CD14-positive monocyte (primary cell): ENCODE measurements at regions not wholly inside any gene's neighbourhood (a gene's known extent, or its start where the extent isn't known, plus 50 kb on each side); places are given as distances from the start of the nearest gene placed in this dataset.

ENCODE experiments used
- DNase-seq, 3 donors: peaks; one replicate each; pipeline ENCODE4 v3.0.0-alpha.2; 2011 to 2022
- H2AFZ ChIP-seq: 2 replicates; pipeline ENCODE4 v1.6.0; 2012; ENCODE audit warnings: mild to moderate bottlenecking, low read depth, low read length, inconsistent platforms; ENCODE audit not compliant: insufficient read depth, poor library complexity, severe bottlenecking
- H3K27ac ChIP-seq, 2 donors: 1 replicate in 1 of 2; 2 replicates in 1 of 2; pipeline ENCODE4 v1.5.1; 2012 to 2013; ENCODE audit warnings: low read length in 2 of 2, control low read depth in 1 of 2, inconsistent platforms in 1 of 2, low read depth in 1 of 2, mild to moderate bottlenecking in 1 of 2
- H3K27me3 ChIP-seq, 2 donors: one replicate each; pipeline versions ENCODE4 v1.6.0 to v1.6.1; 2011 to 2013; ENCODE audit warnings: low read length in 2 of 2; ENCODE audit not compliant: control insufficient read depth in 2 of 2, insufficient read depth in 2 of 2
- H3K36me3 ChIP-seq, 2 donors: replicated peaks in 1 of 2; 1 replicate in 1 of 2; 2 replicates in 1 of 2; pipeline versions ENCODE4 v1.5.1 to v1.6.1; 2012 to 2013; ENCODE audit warnings: low read length in 2 of 2, control low read depth in 1 of 2, inconsistent platforms in 1 of 2, mild to moderate bottlenecking in 1 of 2; ENCODE audit not compliant: insufficient read depth in 2 of 2, control insufficient read depth in 1 of 2
- H3K4me1 ChIP-seq, 2 donors: 1 replicate in 1 of 2; 2 replicates in 1 of 2; pipeline versions ENCODE4 v1.5.1 to v1.6.1; 2012 to 2013; ENCODE audit warnings: low read length in 2 of 2, control low read depth in 1 of 2, inconsistent platforms in 1 of 2, mild to moderate bottlenecking in 1 of 2, moderate library complexity in 1 of 2; ENCODE audit not compliant: insufficient read depth in 2 of 2, control insufficient read depth in 1 of 2
- H3K4me2 ChIP-seq: replicated peaks from 2 replicates; pipeline ENCODE3; 2012; ENCODE audit warnings: low read length, moderate library complexity, mild to moderate bottlenecking; ENCODE audit not compliant: poor library complexity, severe bottlenecking; ENCODE audit errors: extremely low read depth
- H3K4me3 ChIP-seq, 3 experiments: fragments of 200-600 bp in 1 of 3; sonication (generic) in 1 of 3; replicated peaks in 1 of 3; 1 replicate in 2 of 3; 2 replicates in 1 of 3; pipeline ENCODE4 v1.5.1; 2011 to 2013; ENCODE audit warnings: low read length in 3 of 3, mild to moderate bottlenecking in 3 of 3, control low read depth in 2 of 3, low read depth in 2 of 3, inconsistent platforms in 1 of 3, moderate library complexity in 1 of 3
- H3K79me2 ChIP-seq: 2 replicates; pipeline ENCODE4 v1.6.0; 2012; ENCODE audit warnings: mild to moderate bottlenecking, control low read depth, inconsistent platforms, low read length, moderate library complexity; ENCODE audit not compliant: insufficient read depth
- H3K9ac ChIP-seq: 2 replicates; pipeline ENCODE4 v1.6.0; 2017; ENCODE audit warnings: low read length, mild to moderate bottlenecking; ENCODE audit not compliant: insufficient read depth, poor library complexity, severe bottlenecking
- H3K9me3 ChIP-seq, 2 donors: replicated peaks in 1 of 2; 1 replicate in 1 of 2; 2 replicates in 1 of 2; pipeline versions ENCODE4 v1.5.1 to v1.6.1; 2012 to 2013; ENCODE audit warnings: low read length in 2 of 2, control low read depth in 1 of 2; ENCODE audit not compliant: control insufficient read depth in 1 of 2, insufficient read depth in 1 of 2
- H4K20me1 ChIP-seq: 2 replicates; pipeline ENCODE4 v1.6.0; 2012; ENCODE audit warnings: mild to moderate bottlenecking, low read length, control low read depth, moderate library complexity; ENCODE audit not compliant: insufficient read depth
- H3K27ac Mint-ChIP-seq, 7 donors: one replicate each; pipeline ENCODE4 v1.8.0; 2020; ENCODE audit warnings: mild to moderate bottlenecking in 7 of 7, mixed read lengths in 7 of 7, moderate library complexity in 6 of 7, inconsistent platforms in 2 of 7
- H3K27me3 Mint-ChIP-seq, 3 donors: one replicate each; pipeline ENCODE4 v1.8.0; 2021 to 2022; ENCODE audit warnings: low read depth in 3 of 3, mild to moderate bottlenecking in 3 of 3, mixed read lengths in 3 of 3, moderate library complexity in 3 of 3, inconsistent platforms in 1 of 3
- H3K36me3 Mint-ChIP-seq, 2 donors: one replicate each; pipeline ENCODE4 v1.8.0; 2020; ENCODE audit warnings: mixed read lengths in 2 of 2, inconsistent platforms in 1 of 2, mild to moderate bottlenecking in 1 of 2
- H3K4me1 Mint-ChIP-seq: one replicate; pipeline ENCODE4 v1.8.0; 2020; ENCODE audit warnings: mild to moderate bottlenecking, mixed read lengths
- H3K4me3 Mint-ChIP-seq, 2 donors: one replicate each; pipeline ENCODE4 v1.8.0; 2020; ENCODE audit warnings: mild to moderate bottlenecking in 2 of 2, mixed read lengths in 2 of 2, moderate library complexity in 1 of 2
- H3K9me3 Mint-ChIP-seq, 7 donors: one replicate each; pipeline ENCODE4 v1.8.0; 2020 to 2022; ENCODE audit warnings: mixed read lengths in 7 of 7, mild to moderate bottlenecking in 6 of 7, moderate library complexity in 6 of 7, inconsistent platforms in 2 of 7
- WGBS: methylation state at CpG from one replicate; pipeline ENCODE4 v1.1.5; 2013; ENCODE audit warnings: missing lambda C conversion rate; ENCODE audit not compliant: insufficient coverage; 5-methylcytosine and 5-hydroxymethylcytosine counted together
- intact Hi-C, 2 donors: fragments of 100-400 bp; cut with micrococcal nuclease; formaldehyde crosslinking; loops; one replicate each; pipeline versions ENCODE4 v1.15.0 to v1.15.1; 2023
- TF ChIP-seq, protein P1 (sequence below): fragments of 200-600 bp; IDR thresholded peaks from one replicate; pipeline ENCODE4 v1.8.0; 2022; ENCODE audit warnings: antibody characterized with exemption, mild to moderate bottlenecking

DNA sequence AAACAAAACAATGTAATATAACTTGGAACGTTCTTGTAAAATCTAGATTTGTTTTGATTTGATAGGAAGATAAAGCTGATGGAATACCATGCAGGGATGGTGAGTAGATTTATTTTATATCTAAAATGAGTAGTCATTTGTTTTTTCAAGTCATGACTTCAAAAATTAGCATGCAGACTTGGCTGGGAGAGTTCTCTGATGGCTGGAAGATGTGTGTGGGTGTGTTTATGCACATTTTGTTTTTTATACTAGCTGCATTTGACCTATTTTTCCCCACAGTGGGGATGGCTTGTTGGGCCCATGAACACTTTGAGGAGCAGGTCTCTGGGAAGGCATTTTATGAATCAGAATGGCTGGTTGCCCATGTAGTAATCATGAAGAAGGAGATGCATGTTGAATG is 109.2 kb downstream of the MTRR start:
- H3K9ac ChIP-seq: no peak overlapping the region
- no peak overlapping the region for H3K4me3 ChIP-seq
- H3K27ac ChIP-seq: no peak overlapping the region
- TF ChIP-seq, protein P1, sequence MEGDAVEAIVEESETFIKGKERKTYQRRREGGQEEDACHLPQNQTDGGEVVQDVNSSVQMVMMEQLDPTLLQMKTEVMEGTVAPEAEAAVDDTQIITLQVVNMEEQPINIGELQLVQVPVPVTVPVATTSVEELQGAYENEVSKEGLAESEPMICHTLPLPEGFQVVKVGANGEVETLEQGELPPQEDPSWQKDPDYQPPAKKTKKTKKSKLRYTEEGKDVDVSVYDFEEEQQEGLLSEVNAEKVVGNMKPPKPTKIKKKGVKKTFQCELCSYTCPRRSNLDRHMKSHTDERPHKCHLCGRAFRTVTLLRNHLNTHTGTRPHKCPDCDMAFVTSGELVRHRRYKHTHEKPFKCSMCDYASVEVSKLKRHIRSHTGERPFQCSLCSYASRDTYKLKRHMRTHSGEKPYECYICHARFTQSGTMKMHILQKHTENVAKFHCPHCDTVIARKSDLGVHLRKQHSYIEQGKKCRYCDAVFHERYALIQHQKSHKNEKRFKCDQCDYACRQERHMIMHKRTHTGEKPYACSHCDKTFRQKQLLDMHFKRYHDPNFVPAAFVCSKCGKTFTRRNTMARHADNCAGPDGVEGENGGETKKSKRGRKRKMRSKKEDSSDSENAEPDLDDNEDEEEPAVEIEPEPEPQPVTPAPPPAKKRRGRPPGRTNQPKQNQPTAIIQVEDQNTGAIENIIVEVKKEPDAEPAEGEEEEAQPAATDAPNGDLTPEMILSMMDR: no peak
- H3K4me1 ChIP-seq: no peaks in the 10 kb centered on the region
- H3K4me2 ChIP-seq: no peak overlapping the region
- H3K4me3 Mint-ChIP-seq: no peak overlapping the region
- H3K4me1 Mint-ChIP-seq: no peaks in the 10 kb centered on the region
- no CpG with 5 or more reads among the region's 1 CpG for WGBS
- peaks cover 0 to 2% (median 0%) of the 10 kb centered on the region in 3 donors for H3K27me3 Mint-ChIP-seq
- H3K27me3 ChIP-seq: no peaks in the 10 kb centered on the region
- H3K36me3 Mint-ChIP-seq: no peaks in the 10 kb centered on the region
- no peak for DNase-seq
- peaks cover 0 to 2% of the 10 kb centered on the region in 2 donors for H3K9me3 ChIP-seq
- intact Hi-C loops: no loop called here
- H3K9me3 Mint-ChIP-seq: peaks cover 0 to 6% (median 0%) of the 10 kb centered on the region in 7 donors
- no peaks in the 10 kb centered on the region for H3K79me2 ChIP-seq
- H3K27ac Mint-ChIP-seq: no peak overlapping the region
- H2AFZ ChIP-seq: no peak overlapping the region
- H4K20me1 ChIP-seq: no peaks in the 10 kb centered on the region
- no peaks in the 10 kb centered on the region for H3K36me3 ChIP-seq

DNA sequence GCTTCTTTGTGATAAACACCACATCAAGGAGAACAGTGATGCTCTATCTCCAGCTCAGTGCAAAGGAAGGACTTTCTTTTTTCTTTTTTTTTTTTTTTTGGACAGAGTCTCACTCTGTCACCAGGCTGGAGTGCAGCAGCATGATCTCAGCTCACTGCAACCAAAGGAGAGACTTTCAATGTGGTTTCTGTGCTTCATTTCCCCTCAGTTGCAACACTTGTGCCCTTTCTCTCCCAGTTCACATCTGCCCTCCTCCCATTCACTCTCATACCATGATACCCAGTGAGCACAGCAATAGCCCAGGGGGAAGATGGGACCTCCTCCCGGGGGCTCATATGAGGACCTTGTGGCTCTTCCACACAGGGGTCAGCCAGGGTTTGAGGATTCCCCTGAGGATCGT is 110.0 kb downstream of the MTRR start:
- H3K27me3 ChIP-seq: no peaks in the 10 kb centered on the region
- H3K4me3 ChIP-seq: no peak overlapping the region
- no peaks in the 10 kb centered on the region for H3K4me1 ChIP-seq
- Mint-ChIP-seq H3K27ac (no peak overlapping the region), H3K27me3 (peaks cover 0 to under 1% (median 0%) of the 10 kb centered on the region in 3 donors), H3K4me3 (no peak overlapping the region), H3K36me3 (no peaks in the 10 kb centered on the region), H3K9me3 (peaks cover 0 to 3% (median 0%) of the 10 kb centered on the region in 7 donors), H3K4me1 (no peaks in the 10 kb centered on the region)
- H3K9ac ChIP-seq: no peak overlapping the region
- no CpG with 5 or more reads among the region's 2 CpGs for whole genome bisulfite sequencing
- intact Hi-C loops: no loop called here
- no peaks in the 10 kb centered on the region for H4K20me1 ChIP-seq
- H3K79me2 ChIP-seq: no peaks in the 10 kb centered on the region
- TF ChIP-seq, protein P1: no peak
- no peak overlapping the region for H2AFZ ChIP-seq
- DNase-seq: no peak
- no peaks in the 10 kb centered on the region for H3K36me3 ChIP-seq
- no peak overlapping the region for H3K4me2 ChIP-seq
- peaks cover 0 to 8% of the 10 kb centered on the region in 2 donors for H3K9me3 ChIP-seq
- H3K27ac ChIP-seq: no peak overlapping the region
